BE2C (cell line): ENCODE measurements at regions not wholly inside any gene's neighbourhood (a gene's known extent, or its start where the extent isn't known, plus 50 kb on each side); places are given as distances from the start of the nearest gene placed in this dataset.

Experiments used
- DNase-seq: peaks from one replicate; pipeline ENCODE4 v3.0.0-alpha.2; 2020
- H3K27me3 ChIP-seq: fragments of 250-450 bp; sonication (Bioruptor Pico); 2 replicates; pipeline ENCODE4 v1.5.1; 2020; ENCODE audit warnings: mild to moderate bottlenecking
- H3K36me3 ChIP-seq: fragments of 250-450 bp; sonication (Bioruptor Pico); 2 replicates; pipeline ENCODE4 v1.5.1; 2020; ENCODE audit warnings: mild to moderate bottlenecking
- H3K4me1 ChIP-seq: fragments of 250-450 bp; sonication (Bioruptor Pico); 2 replicates; pipeline ENCODE4 v1.5.1; 2020
- H3K4me3 ChIP-seq: 2 replicates; pipeline ENCODE4 v1.5.1; 2011; ENCODE audit warnings: low read depth, low read length
- H3K9me3 ChIP-seq: fragments of 250-450 bp; sonication (Bioruptor Pico); 2 replicates; pipeline ENCODE4 v1.5.1; 2020
- CTCF ChIP-seq: IDR thresholded peaks from 2 replicates; pipeline ENCODE4 v1.5.1; 2012; ENCODE audit warnings: mild to moderate bottlenecking, low read depth, low read length

- no peak for TF ChIP-seq CTCF
- no peaks in the 10 kb centered on the region for H3K4me1 ChIP-seq
- H3K9me3 ChIP-seq: no peaks in the 10 kb centered on the region
- H3K36me3 ChIP-seq: no peaks in the 10 kb centered on the region
- no peak overlapping the region for H3K4me3 ChIP-seq
- H3K27me3 ChIP-seq: no peaks in the 10 kb centered on the region
- no peak for DNase-seq
Measured at GRCh38 chr7:10205696-10206095, 768.0 kb upstream of the PHF14 start.

- Histone ChIP-seq H3K27me3 (no peaks in the 10 kb centered on the region), H3K4me1 (no peaks in the 10 kb centered on the region)
Measured at GRCh38 chr7:10210000-10210399, 763.7 kb upstream of the PHF14 start.

GRCh38 chr7:10211016-10211415, 762.7 kb upstream of the PHF14 start:
- H3K36me3 ChIP-seq: no peaks in the 10 kb centered on the region
- no peaks in the 10 kb centered on the region for H3K27me3 ChIP-seq
- H3K4me1 ChIP-seq: no peaks in the 10 kb centered on the region
- no peak for TF ChIP-seq CTCF
- H3K4me3 ChIP-seq: no peak overlapping the region
- no peaks in the 10 kb centered on the region for H3K9me3 ChIP-seq
- no peak for DNase-seq

More at GRCh38 chr7:10210000-10210399, 763.7 kb upstream of the PHF14 start:
- H3K36me3 ChIP-seq: no peaks in the 10 kb centered on the region
- DNase-seq: no peak
- TF ChIP-seq CTCF: no peak
- H3K9me3 ChIP-seq: no peaks in the 10 kb centered on the region
- H3K4me3 ChIP-seq: no peak overlapping the region

GRCh38 chr7:10211861-10212260, 761.8 kb upstream of the PHF14 start:
- 0 out of 2 replicates have a peak, but pooled peaks have one; percentile 15 for TF ChIP-seq CTCF
- no peak for DNase-seq
- H3K27me3 ChIP-seq: no peaks in the 10 kb centered on the region
- H3K4me3 ChIP-seq: no peak overlapping the region
- H3K36me3 ChIP-seq: no peaks in the 10 kb centered on the region
- H3K9me3 ChIP-seq: no peaks in the 10 kb centered on the region
- no peaks in the 10 kb centered on the region for H3K4me1 ChIP-seq

- no peak for DNase-seq
- no peak for TF ChIP-seq CTCF
- Histone ChIP-seq H3K4me3 (no peak overlapping the region), H3K9me3 (no peaks in the 10 kb centered on the region), H3K36me3 (no peaks in the 10 kb centered on the region), H3K27me3 (no peaks in the 10 kb centered on the region), H3K4me1 (no peaks in the 10 kb centered on the region)
Measured at GRCh38 chr7:10212649-10213048, 761.0 kb upstream of the PHF14 start.

- no peaks in the 10 kb centered on the region for H3K27me3 ChIP-seq
- no peak for TF ChIP-seq CTCF
Measured at GRCh38 chr7:10216462-10216861, 757.2 kb upstream of the PHF14 start.

More at GRCh38 chr7:10216462-10216861, 757.2 kb upstream of the PHF14 start:
- Histone ChIP-seq H3K9me3 (no peaks in the 10 kb centered on the region), H3K4me3 (no peak overlapping the region), H3K4me1 (peaks cover 4% of the 10 kb centered on the region; the same call in 1 of the 2 replicates), H3K36me3 (no peaks in the 10 kb centered on the region)
- no peak for DNase-seq
